Fibroblast of mammary gland (primary cell): ENCODE measurements at regions not wholly inside any gene's neighbourhood (a gene's known extent, or its start where the extent isn't known, plus 50 kb on each side); places are given as distances from the start of the nearest gene placed in this dataset.
"Not testable (repeated sequence)": the region's sequence is repeated elsewhere in the genome, so short reads cannot be mapped to it uniquely, and the experiment has no call there.

Experiments
- DNase-seq: peaks from one replicate; pipeline ENCODE4 v3.0.0-alpha.2; 2010; ENCODE audit warnings: low read depth
- H3K4me3 ChIP-seq: 2 replicates; pipeline ENCODE4 v1.5.1; 2011; ENCODE audit warnings: low read depth, mild to moderate bottlenecking, low read length, moderate library complexity; ENCODE audit not compliant: control insufficient read depth
- CTCF ChIP-seq: conservative IDR thresholded peaks from 2 replicates; pipeline ENCODE4 v1.5.1; 2011; ENCODE audit warnings: low read depth, low read length, inconsistent platforms; ENCODE audit not compliant: control insufficient read depth, insufficient read depth

- DNase-seq = no peak
- no peak overlapping the region for H3K4me3 ChIP-seq
- TF ChIP-seq CTCF = no peak
Observed at GRCh38 chr17:22516861-22517636, 824.7 kb downstream of the KCNJ18 start.

- no peak for DNase-seq
- TF ChIP-seq CTCF = no peak
- no peak overlapping the region for H3K4me3 ChIP-seq
Observed at GRCh38 chr17:22517716-22518115, 825.4 kb downstream of the KCNJ18 start.

- DNase-seq = no peak
- TF ChIP-seq CTCF = no peak
- H3K4me3 ChIP-seq = no peak overlapping the region
Observed at GRCh38 chr17:22518185-22518584, 825.9 kb downstream of the KCNJ18 start.

GRCh38 chr17:22548873-22549272, 856.5 kb downstream of the KCNJ18 start:
- DNase-seq, H3K4me3 ChIP-seq: not testable (repeated sequence)

- not testable (repeated sequence) for H3K4me3 ChIP-seq, DNase-seq
Observed at GRCh38 chr17:22551695-22552415, 859.5 kb downstream of the KCNJ18 start.

- TF ChIP-seq CTCF = no peak
- H3K4me3 ChIP-seq = no peak overlapping the region
- DNase-seq = no peak
Observed at GRCh38 chr17:22569459-22570143, 877.3 kb downstream of the KCNJ18 start.

- no peak for TF ChIP-seq CTCF
- H3K4me3 ChIP-seq = no peak overlapping the region
- DNase-seq = no peak
Observed at GRCh38 chr17:22570144-22570845, 878.0 kb downstream of the KCNJ18 start.
